ENCODE measurements at regions not wholly inside any gene's neighbourhood (a gene's known extent, or its start where the extent isn't known, plus 50 kb on each side); places are given as distances from the start of the nearest gene placed in this dataset.

DNA sequence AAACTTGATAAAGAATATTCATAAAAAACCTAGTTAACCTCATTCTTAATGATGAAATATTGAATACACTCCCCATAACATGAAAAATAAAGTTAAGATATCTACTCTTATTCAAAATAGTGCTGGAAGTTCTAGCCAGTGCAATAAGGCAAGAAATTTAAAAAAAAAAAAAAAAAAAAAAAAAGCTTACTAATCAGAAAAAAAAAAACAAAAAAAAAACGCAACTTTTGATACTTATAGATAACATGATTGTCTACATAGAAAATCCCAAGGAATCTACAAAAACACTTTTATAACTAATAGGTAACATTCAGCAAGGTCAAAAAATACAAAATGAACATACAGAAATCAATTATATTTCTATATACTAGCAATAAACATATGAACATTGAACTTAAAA lies 515.6 kb downstream of the UQCRFS1 start:
- TF ChIP-seq, protein P1, sequence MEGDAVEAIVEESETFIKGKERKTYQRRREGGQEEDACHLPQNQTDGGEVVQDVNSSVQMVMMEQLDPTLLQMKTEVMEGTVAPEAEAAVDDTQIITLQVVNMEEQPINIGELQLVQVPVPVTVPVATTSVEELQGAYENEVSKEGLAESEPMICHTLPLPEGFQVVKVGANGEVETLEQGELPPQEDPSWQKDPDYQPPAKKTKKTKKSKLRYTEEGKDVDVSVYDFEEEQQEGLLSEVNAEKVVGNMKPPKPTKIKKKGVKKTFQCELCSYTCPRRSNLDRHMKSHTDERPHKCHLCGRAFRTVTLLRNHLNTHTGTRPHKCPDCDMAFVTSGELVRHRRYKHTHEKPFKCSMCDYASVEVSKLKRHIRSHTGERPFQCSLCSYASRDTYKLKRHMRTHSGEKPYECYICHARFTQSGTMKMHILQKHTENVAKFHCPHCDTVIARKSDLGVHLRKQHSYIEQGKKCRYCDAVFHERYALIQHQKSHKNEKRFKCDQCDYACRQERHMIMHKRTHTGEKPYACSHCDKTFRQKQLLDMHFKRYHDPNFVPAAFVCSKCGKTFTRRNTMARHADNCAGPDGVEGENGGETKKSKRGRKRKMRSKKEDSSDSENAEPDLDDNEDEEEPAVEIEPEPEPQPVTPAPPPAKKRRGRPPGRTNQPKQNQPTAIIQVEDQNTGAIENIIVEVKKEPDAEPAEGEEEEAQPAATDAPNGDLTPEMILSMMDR (IDR thresholded peaks at IDR 0.05) = no peak
- TF ChIP-seq POLR2A (IDR thresholded peaks at IDR 0.05) = no peak
- no peak for TF ChIP-seq EP300 (IDR thresholded peaks at IDR 0.05)
